ENCODE measurements at regions not wholly inside any gene's neighbourhood (a gene's known extent, or its start where the extent isn't known, plus 50 kb on each side); places are given as distances from the start of the nearest gene placed in this dataset.

- no peak overlapping the region for H4K8ac ChIP-seq (replicated peaks; ENCODE audit: insufficient read length, low read depth, low read length)
- no CpG with 5 or more reads among the region's 3 CpGs for WGBS (ENCODE audit: extremely low coverage, insufficient read length, low lambda C conversion rate)
- H3K27me3 Mint-ChIP-seq (ENCODE audit: low read depth), result no peaks in the 10 kb centered on the region
Measured at GRCh38 chr10:107686095-107686494, 521.6 kb upstream of the SORCS1 start.

More at GRCh38 chr10:107686095-107686494, 521.6 kb upstream of the SORCS1 start:
- H3K4me2 ChIP-seq (ENCODE audit: insufficient read depth, insufficient read length, low read length), result no peak overlapping the region
- Mint-ChIP-seq H3K4me3 (no peak overlapping the region), H3K4me1 (peaks cover 5 to 9% of the 10 kb centered on the region in 2 experiments; a peak in 3 of 4 replicates), H3K27ac (no peak overlapping the region), H3K9me3 (no peaks in the 10 kb centered on the region), H3K36me3 (ENCODE audit: insufficient read depth in 1 of 3, low read depth in 3 of 3) (no peaks in the 10 kb centered on the region)
- H3K4me1 ChIP-seq (ENCODE audit: insufficient read depth, low read length), result no peaks in the 10 kb centered on the region
- H3K79me2 ChIP-seq (ENCODE audit: insufficient read depth, low read length), result no peaks in the 10 kb centered on the region
- no peak overlapping the region for H2AFZ ChIP-seq (ENCODE audit: low read length)
- no peak overlapping the region for H2AK5ac ChIP-seq (ENCODE audit: insufficient read length, low read length)
- no peak for DNase-seq
- H3T11ph ChIP-seq (ENCODE audit: low read length), result no peak overlapping the region
- no peak overlapping the region for H2BK120ac ChIP-seq (ENCODE audit: low read depth, low read length, poor library complexity, severe bottlenecking)
- no peak overlapping the region for H3K23ac ChIP-seq (ENCODE audit: insufficient read length, low read depth, low read length)
- no peak overlapping the region for H3K56ac ChIP-seq (ENCODE audit: insufficient read length, low read depth, low read length)
- H3K23me2 ChIP-seq (ENCODE audit: insufficient read length, low read depth, low read length, poor library complexity, severe bottlenecking), result no peaks in the 10 kb centered on the region
- H4K5ac ChIP-seq (ENCODE audit: insufficient read length, low read depth, low read length), result no peak overlapping the region
- H3K4ac ChIP-seq (ENCODE audit: low read depth, low read length), result no peak overlapping the region
- H3K9me3 ChIP-seq (ENCODE audit: control insufficient read depth, low read depth, low read length), result no peaks in the 10 kb centered on the region
- H4K20me1 ChIP-seq (ENCODE audit: control insufficient read depth, insufficient read depth, insufficient read length), result no peaks in the 10 kb centered on the region
- H2BK20ac ChIP-seq (ENCODE audit: low read depth, low read length, poor library complexity, severe bottlenecking), result no peak overlapping the region
- H2BK12ac ChIP-seq (ENCODE audit: insufficient read length, low read depth, low read length), result no peak overlapping the region
- H3K9ac ChIP-seq (ENCODE audit: extremely low read depth, insufficient read length, low read length), result no peak overlapping the region
- no peak overlapping the region for H2BK5ac ChIP-seq (ENCODE audit: insufficient read length, low read length)
- H3K18ac ChIP-seq (ENCODE audit: insufficient read length, low read depth, low read length), result no peak overlapping the region
- H3K79me1 ChIP-seq (ENCODE audit: insufficient read depth, low read depth, low read length, poor library complexity, severe bottlenecking), result no peaks in the 10 kb centered on the region
- H2BK15ac ChIP-seq (ENCODE audit: low read depth, low read length), result no peak overlapping the region
- H3K27me3 ChIP-seq (ENCODE audit: insufficient read depth, low read length), result no peaks in the 10 kb centered on the region
- H3K14ac ChIP-seq (ENCODE audit: insufficient read depth, low read length), result no peak overlapping the region
- TF ChIP-seq CTCF (conservative IDR thresholded peaks at IDR 0.05), result no peak
- H4K91ac ChIP-seq (ENCODE audit: insufficient read length, low read depth, low read length), result no peak overlapping the region
- no peak overlapping the region for H3K27ac ChIP-seq (ENCODE audit: insufficient read length, low read depth, low read length)

Measured in H9 (cell line).